Fibroblast of gingiva (primary cell): ENCODE measurements at regions not wholly inside any gene's neighbourhood (a gene's known extent, or its start where the extent isn't known, plus 50 kb on each side); places are given as distances from the start of the nearest gene placed in this dataset.
"Not testable (repeated sequence)": the region's sequence is repeated elsewhere in the genome, so short reads cannot be mapped to it uniquely, and the experiment has no call there.

Experiments
- DNase-seq: peaks from one replicate; pipeline ENCODE4 v3.0.0-alpha.2; 2011; ENCODE audit warnings: low read depth

GRCh38 chr13:24995225-24995804 is 100.6 kb upstream of the PABPC3 start:
- DNase-seq: peak; percentile 83

DNA sequence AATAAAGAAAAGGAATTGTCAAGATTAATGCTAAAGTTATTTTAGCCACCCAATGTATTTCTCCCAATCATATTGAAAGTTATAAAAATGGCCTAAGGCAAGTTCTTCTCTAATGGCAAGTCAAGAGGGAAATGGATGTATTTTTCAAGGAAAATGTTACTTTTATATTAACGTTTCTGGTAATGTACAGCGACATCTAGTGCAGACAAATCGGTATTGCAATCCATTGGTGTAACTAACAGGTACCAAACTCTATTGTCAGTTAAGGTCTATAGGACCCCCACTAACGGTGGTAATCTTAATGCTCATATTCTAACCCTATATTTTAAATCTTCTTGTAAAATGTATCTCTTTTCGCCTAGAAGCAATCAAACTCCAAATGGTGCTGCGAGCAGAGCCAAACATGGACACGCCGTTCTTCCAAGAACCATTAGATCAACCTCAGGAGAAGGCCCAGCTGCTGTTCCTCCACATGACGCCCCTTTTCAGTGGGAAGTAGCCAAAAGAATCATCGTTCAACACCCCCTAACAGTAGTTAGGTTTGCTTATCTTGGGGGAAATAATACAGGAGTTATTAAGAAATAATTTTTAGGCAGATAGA is 98.5 kb upstream of the PABPC3 start:
- peak; percentile 22 for DNase-seq

DNA sequence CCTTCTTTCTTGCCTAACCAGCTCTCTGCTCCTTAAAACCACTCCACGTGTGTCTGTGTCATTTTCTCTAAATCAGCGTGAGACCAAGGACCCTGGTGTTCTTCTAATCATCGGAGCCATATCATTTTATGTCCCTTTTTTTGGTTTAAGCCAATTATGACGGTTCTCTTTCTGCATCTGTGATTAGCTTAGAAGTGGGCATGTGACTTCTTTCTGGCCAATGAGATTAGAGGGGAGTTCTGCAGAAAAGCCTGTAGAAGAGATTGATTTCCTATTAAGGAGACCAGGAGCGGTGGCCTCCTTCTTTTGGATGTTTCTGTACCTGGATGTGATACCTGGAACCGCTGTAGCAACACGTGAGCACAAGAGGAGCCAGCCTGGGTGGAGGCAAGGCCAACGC is 97.5 kb upstream of the PABPC3 start:
- no peak for DNase-seq

DNA sequence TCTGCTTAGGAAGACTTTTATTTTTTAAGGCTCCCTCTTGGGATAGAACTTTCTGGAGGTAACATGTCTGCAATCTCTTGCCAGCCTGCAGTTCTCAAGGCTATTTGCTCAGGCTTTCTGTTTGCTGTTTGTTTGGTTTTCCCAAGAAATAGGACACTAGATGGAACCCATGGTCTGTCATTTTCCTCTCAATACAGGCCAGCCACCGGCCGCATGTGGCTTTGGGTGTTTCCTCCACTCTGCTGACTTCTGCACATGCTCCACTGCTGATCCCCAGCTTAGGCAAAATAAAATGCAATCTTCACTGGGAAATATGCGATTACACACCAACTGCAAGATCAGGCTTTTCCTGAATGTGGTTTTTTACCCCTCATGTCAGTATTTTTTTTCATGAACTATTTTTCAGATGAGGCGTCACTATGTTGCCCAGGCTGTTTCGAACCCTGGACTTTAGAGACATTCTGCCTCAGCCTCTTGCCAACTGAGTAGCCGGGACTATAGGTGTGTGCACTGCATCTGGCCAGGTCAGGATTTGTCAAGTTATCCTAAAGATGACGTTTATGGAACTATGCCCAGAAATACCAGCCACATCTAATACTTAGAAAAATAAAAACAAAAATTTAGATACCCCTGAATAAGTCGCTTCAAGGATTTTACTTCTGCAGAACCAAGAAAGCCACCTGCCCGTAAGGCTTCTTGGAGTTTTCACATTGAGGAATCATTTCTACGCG is 94.3 kb upstream of the PABPC3 start:
- no peak for DNase-seq

GRCh38 chr13:25002311-25002710 is 93.6 kb upstream of the PABPC3 start:
- peak; percentile 59 for DNase-seq

GRCh38 chr13:25004489-25004888 is 91.4 kb upstream of the PABPC3 start:
- DNase-seq: not testable (repeated sequence)

- peak; percentile 16 for DNase-seq
These were observed 90.9 kb upstream of the PABPC3 start for GRCh38 chr13:25005050-25005497.

DNA sequence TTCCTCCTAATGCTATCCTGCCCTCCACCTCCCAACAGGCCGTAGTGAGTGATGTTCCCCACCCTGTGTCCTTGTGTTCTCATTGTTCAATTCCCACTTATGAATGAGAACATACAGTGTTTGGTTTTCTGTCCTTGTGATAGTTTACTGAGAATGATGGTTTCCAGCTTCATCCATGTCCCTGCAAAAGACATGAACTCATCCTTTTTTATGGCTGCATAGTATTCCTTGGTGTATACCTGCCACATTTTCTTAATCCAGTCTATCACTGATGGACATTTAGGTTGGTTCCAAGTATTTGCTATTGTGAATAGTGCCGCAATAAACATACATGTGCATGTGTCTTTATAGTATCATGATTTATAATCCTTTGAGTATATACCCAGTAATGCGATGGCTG is 88.5 kb upstream of the PABPC3 start:
- DNase-seq: not testable (repeated sequence)

DNA sequence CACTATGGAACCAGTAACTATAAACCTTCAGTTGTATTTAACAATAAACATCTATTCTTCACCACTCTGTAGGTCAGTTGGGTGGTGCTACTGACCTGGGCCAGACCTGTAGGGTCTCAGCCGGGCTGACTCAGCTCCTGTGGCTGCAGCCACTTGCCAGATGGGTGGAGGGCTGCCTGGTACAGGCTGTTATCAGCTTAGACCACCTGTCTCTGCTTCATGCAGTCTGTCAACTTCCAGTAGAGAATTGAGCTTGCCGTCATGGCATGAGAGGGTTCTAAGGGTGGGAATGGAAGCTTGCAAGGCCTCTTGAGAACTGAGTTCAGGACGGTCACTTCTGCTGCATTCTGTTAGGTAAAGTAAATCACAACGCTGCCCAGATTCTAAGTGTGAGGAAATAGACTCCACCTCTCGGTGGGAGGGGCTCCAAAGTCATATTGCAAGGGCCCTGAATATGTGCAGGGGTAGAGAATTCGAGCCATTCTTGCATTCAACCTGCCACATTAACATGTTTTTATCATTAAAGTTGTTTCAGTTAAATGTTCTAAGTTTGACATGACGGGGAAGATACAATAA is 81.5 kb upstream of the PABPC3 start:
- DNase-seq: not testable (repeated sequence)

DNA sequence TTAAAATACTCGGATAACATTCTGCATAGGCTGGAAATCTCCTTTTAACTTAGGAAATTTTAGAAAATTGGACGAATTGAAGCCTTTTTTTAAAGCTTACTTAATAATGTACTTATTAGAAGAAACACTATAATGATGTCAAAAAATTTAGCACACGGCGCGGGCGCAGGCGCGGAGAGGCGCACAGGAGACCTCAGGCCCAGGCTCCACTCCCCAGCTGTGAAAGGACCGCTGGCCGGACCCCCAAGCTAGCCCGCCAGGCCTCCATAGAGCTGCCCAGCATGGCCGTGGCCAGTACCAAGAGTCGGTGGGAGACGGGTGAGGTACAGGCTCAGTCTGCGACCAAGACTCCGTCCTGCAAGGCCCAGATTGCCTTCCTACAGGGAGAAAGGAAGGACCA is 78.8 kb upstream of the PABPC3 start:
- not testable (repeated sequence) for DNase-seq

GRCh38 chr13:25017808-25018728 is 77.9 kb upstream of the PABPC3 start:
- not testable (repeated sequence) for DNase-seq

DNA sequence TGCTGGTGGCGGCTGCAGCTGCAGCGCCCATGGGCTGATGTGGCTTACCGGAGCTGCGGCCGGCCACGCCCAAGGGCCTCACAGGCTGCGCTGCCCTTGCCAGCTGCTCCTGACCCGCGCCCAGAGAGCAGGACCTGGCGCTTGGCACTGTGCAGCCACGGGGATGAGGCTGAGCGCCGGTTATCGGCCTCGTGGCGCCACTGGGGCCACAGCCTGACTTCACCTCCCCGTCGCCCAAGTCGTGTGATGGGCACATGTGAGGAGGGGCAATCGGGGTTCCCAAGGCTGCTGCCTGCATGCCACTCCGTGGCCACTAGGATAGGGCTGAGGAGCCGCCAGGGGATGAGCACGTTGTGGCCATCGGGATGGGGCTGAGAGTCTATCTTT is 77.2 kb upstream of the PABPC3 start:
- no peak for DNase-seq

DNA sequence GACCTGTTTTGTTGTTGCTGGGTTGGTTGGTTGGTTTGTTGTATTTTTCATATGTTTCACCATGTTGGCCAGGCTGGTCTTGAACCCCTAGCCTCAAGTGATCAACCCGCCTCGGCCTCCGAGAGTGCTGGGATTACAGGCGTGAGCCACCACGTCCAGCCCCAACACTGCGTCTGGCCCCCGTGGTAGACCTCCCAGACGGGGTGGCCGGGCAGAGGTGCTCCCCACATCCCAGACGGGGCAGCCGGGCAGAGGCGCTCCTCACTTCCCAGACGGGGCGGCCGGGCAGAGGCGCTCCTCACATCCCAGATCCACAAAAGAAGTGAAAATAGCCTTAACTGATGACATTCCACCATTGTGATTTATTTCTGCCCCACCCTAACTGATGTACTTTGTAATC is 76.2 kb upstream of the PABPC3 start:
- not testable (repeated sequence) for DNase-seq

- no peak for DNase-seq
These were observed 71.8 kb upstream of the PABPC3 start for GRCh38 chr13:25024175-25024574.

- DNase-seq: no peak
These were observed 63.8 kb upstream of the PABPC3 start for GRCh38 chr13:25032160-25032559.

GRCh38 chr13:25034173-25034572 is 61.8 kb upstream of the PABPC3 start:
- no peak for DNase-seq

DNA sequence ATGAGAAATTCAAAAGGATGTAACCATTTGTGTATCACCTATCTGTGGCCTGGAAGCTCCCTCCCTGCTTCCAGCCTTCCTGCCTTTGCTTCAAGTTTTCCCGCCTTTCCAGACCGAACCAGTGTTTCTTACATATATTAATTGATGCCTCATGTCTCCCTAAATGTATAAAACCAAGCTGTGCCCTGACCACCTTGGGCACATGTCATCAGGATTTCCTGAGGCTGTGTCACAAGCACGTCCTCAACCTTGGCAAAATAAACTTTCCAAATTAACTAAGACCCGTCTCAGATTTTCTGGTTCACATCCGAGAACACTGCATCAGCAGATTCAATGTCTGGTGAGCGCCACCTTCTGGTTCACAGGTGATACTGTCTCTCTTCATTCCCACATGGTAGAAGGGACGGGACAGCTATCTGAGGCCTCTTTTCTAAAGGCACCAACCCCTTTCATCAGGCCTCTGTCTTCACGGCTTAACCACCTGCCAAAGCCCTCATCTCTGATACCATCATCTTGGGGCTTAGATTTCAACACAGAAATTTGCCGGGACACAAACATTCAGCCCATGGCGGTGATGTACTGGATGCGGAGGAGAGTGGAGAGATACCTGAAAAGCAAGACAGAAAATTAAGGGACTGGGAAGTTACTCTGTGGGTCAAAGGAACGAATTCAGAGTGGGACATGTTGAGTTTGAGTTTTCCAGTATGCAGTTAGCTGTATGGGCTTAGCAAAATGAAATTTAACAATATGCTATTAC is 58.7 kb upstream of the PABPC3 start:
- DNase-seq: peak; percentile 62

GRCh38 chr13:25042151-25042865 is 53.6 kb upstream of the PABPC3 start:
- no peak for DNase-seq

GRCh38 chr13:25044071-25044470 is 51.9 kb upstream of the PABPC3 start:
- no peak for DNase-seq
